ENCODE measurements at regions not wholly inside any gene's neighbourhood (a gene's known extent, or its start where the extent isn't known, plus 50 kb on each side); places are given as distances from the start of the nearest gene placed in this dataset.

DNA sequence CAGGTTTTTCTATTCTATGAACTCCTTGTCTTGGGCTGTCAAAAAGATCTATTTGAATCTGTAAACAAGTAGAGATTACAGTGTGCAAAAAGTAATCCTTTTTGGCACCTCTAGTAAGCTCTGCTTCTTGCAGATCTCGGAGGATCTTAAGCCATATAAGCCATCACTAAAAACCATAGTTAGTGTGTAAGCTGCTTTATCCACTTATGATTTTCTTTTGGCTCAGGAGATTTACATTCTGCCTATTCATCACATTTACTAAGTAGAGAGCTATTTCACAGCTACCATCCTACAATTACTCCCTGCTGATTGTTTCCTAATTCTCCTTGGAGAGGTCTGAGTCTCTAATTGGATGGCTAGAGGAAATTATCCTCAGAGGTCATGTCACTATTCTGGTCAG, 385.7 kb downstream of the AASDHPPT start:
- no peak for TF ChIP-seq TCF12 (IDR thresholded peaks at IDR 0.05; ENCODE audit: low read depth)
- no peak for TF ChIP-seq TEAD4 (IDR thresholded peaks at IDR 0.05)
- no peak for TF ChIP-seq CEBPB (IDR thresholded peaks at IDR 0.05)
- TF ChIP-seq EP300 (IDR thresholded peaks at IDR 0.05; ENCODE audit: borderline replicate concordance): no peak

All from Ishikawa (cell line).